ENCODE measurements at regions not wholly inside any gene's neighbourhood (a gene's known extent, or its start where the extent isn't known, plus 50 kb on each side); places are given as distances from the start of the nearest gene placed in this dataset.

DNA sequence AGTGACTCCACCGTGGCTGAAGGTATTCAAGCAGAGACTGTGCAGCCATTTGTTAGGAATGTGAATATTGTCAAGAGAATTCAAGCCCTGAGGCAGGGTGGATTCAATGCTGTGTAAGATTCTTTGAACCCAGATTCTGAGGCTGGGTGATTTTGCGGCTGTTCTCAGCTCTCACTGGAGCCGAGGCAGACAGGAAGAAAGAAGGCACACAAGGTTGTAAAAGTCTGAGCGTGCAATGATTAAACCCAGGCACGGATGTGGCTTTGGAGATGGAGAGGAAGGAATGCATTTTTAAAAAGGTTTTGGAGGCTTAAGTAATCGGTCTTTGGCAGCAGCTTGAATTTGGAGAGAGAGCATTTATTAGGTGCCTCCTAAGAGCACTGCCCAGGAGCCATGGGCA lies 187.9 kb downstream of the KATNAL1 start:
- no peak for TF ChIP-seq TEAD4 (IDR thresholded peaks at IDR 0.05)
- no peak for TF ChIP-seq YY1 (IDR thresholded peaks at IDR 0.05; ENCODE audit: low read depth)
- TF ChIP-seq ZBTB7A (IDR thresholded peaks at IDR 0.05; ENCODE audit: low read depth): no peak
- no peak for TF ChIP-seq TAF1 (IDR thresholded peaks at IDR 0.05; ENCODE audit: low read depth)
- TF ChIP-seq, protein P1, sequence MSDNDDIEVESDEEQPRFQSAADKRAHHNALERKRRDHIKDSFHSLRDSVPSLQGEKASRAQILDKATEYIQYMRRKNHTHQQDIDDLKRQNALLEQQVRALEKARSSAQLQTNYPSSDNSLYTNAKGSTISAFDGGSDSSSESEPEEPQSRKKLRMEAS (IDR thresholded peaks at IDR 0.05): no peak
- TF ChIP-seq TCF12 (IDR thresholded peaks at IDR 0.05; ENCODE audit: low read depth): no peak
- TF ChIP-seq, protein P2, sequence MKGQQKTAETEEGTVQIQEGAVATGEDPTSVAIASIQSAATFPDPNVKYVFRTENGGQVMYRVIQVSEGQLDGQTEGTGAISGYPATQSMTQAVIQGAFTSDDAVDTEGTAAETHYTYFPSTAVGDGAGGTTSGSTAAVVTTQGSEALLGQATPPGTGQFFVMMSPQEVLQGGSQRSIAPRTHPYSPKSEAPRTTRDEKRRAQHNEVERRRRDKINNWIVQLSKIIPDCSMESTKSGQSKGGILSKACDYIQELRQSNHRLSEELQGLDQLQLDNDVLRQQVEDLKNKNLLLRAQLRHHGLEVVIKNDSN (IDR thresholded peaks at IDR 0.05): no peak
- no peak for TF ChIP-seq EP300 (IDR thresholded peaks at IDR 0.05; ENCODE audit: borderline replicate concordance)
- TF ChIP-seq RAD21 (IDR thresholded peaks at IDR 0.05; ENCODE audit: low read depth): no peak
- TF ChIP-seq EGR1 (IDR thresholded peaks at IDR 0.05): no peak
- no peak for TF ChIP-seq FOXM1 (IDR thresholded peaks at IDR 0.05; ENCODE audit: borderline replicate concordance, low read depth)
- no peak for TF ChIP-seq CREB1 (IDR thresholded peaks at IDR 0.05; ENCODE audit: low read depth)
- TF ChIP-seq, protein P3, sequence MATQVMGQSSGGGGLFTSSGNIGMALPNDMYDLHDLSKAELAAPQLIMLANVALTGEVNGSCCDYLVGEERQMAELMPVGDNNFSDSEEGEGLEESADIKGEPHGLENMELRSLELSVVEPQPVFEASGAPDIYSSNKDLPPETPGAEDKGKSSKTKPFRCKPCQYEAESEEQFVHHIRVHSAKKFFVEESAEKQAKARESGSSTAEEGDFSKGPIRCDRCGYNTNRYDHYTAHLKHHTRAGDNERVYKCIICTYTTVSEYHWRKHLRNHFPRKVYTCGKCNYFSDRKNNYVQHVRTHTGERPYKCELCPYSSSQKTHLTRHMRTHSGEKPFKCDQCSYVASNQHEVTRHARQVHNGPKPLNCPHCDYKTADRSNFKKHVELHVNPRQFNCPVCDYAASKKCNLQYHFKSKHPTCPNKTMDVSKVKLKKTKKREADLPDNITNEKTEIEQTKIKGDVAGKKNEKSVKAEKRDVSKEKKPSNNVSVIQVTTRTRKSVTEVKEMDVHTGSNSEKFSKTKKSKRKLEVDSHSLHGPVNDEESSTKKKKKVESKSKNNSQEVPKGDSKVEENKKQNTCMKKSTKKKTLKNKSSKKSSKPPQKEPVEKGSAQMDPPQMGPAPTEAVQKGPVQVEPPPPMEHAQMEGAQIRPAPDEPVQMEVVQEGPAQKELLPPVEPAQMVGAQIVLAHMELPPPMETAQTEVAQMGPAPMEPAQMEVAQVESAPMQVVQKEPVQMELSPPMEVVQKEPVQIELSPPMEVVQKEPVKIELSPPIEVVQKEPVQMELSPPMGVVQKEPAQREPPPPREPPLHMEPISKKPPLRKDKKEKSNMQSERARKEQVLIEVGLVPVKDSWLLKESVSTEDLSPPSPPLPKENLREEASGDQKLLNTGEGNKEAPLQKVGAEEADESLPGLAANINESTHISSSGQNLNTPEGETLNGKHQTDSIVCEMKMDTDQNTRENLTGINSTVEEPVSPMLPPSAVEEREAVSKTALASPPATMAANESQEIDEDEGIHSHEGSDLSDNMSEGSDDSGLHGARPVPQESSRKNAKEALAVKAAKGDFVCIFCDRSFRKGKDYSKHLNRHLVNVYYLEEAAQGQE (IDR thresholded peaks at IDR 0.05; ENCODE audit: low read depth): no peak
- no peak for TF ChIP-seq NFIC (IDR thresholded peaks at IDR 0.05)
- no peak for TF ChIP-seq CEBPB (IDR thresholded peaks at IDR 0.05)

DNA sequence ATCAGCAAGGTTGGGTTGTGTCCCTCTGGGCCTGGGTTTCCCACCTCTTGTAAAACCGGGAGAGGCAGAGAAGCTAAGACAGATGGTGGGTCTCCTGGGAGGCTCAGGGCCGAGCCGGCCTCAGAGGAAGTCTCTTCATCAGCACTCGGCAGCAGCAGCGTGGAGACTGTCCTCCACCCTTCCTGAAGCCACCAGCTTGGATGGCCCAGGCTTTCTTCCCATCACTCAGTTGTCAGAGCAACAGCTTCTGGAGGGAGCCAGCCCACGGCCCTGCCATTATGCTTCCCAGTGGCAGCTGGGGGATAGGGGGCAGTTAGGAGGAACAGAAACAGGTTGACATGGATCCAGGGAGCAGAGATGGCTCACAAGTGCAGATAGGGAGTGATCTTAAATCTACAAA lies 191.0 kb downstream of the KATNAL1 start:
- TF ChIP-seq, protein P2 (IDR thresholded peaks at IDR 0.05): no peak
- TF ChIP-seq, protein P3 (IDR thresholded peaks at IDR 0.05; ENCODE audit: low read depth): no peak
- TF ChIP-seq, protein P1 (IDR thresholded peaks at IDR 0.05): no peak
- no peak for TF ChIP-seq ZBTB7A (IDR thresholded peaks at IDR 0.05; ENCODE audit: low read depth)
- no peak for TF ChIP-seq EGR1 (IDR thresholded peaks at IDR 0.05)
- no peak for TF ChIP-seq TCF12 (IDR thresholded peaks at IDR 0.05; ENCODE audit: low read depth)
- no peak for TF ChIP-seq TAF1 (IDR thresholded peaks at IDR 0.05; ENCODE audit: low read depth)
- TF ChIP-seq TEAD4 (IDR thresholded peaks at IDR 0.05): no peak
- no peak for TF ChIP-seq YY1 (IDR thresholded peaks at IDR 0.05; ENCODE audit: low read depth)
- no peak for TF ChIP-seq RAD21 (IDR thresholded peaks at IDR 0.05; ENCODE audit: low read depth)
- TF ChIP-seq EP300 (IDR thresholded peaks at IDR 0.05; ENCODE audit: borderline replicate concordance): no peak
- TF ChIP-seq CREB1 (IDR thresholded peaks at IDR 0.05; ENCODE audit: low read depth): no peak
- TF ChIP-seq CEBPB (IDR thresholded peaks at IDR 0.05): no peak
- TF ChIP-seq FOXM1 (IDR thresholded peaks at IDR 0.05; ENCODE audit: borderline replicate concordance, low read depth): no peak
- TF ChIP-seq NFIC (IDR thresholded peaks at IDR 0.05): no peak

DNA sequence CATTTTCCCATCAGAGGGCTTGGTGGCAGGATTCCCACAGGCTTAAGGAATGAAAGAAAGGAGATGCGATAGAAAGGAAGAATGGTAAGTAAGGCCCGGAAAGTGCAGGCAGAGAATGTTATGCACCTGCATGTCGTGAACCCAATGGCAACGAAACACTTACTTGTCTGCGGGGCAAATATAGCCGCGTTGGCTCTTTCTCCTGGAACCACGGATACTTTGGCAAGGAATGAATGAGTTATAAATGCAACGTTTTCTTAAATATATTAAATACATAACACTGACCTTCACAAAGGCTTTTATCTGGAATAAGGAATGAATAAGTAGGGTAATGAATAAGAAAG lies 192.1 kb downstream of the KATNAL1 start:
- TF ChIP-seq YY1 (IDR thresholded peaks at IDR 0.05; ENCODE audit: low read depth) (no peak; the same call in 1 of the 2 replicates), TAF1 (IDR thresholded peaks at IDR 0.05; ENCODE audit: low read depth) (no peak), FOXM1 (IDR thresholded peaks at IDR 0.05; ENCODE audit: borderline replicate concordance, low read depth) (no peak), NFIC (IDR thresholded peaks at IDR 0.05) (no peak), EGR1 (IDR thresholded peaks at IDR 0.05) (no peak), TEAD4 (IDR thresholded peaks at IDR 0.05) (no peak), ZBTB7A (IDR thresholded peaks at IDR 0.05; ENCODE audit: low read depth) (no peak), CREB1 (IDR thresholded peaks at IDR 0.05; ENCODE audit: low read depth) (no peak), CEBPB (IDR thresholded peaks at IDR 0.05) (no peak), TCF12 (IDR thresholded peaks at IDR 0.05; ENCODE audit: low read depth) (no peak), RAD21 (IDR thresholded peaks at IDR 0.05; ENCODE audit: low read depth) (no peak), EP300 (IDR thresholded peaks at IDR 0.05; ENCODE audit: borderline replicate concordance) (no peak)
- TF ChIP-seq, protein P3 (IDR thresholded peaks at IDR 0.05; ENCODE audit: low read depth): no peak
- TF ChIP-seq, protein P2 (IDR thresholded peaks at IDR 0.05): no peak
- TF ChIP-seq, protein P1 (IDR thresholded peaks at IDR 0.05): no peak

Data from Ishikawa (cell line).